ENCODE measurements at regions not wholly inside any gene's neighbourhood (a gene's known extent, or its start where the extent isn't known, plus 50 kb on each side); places are given as distances from the start of the nearest gene placed in this dataset.

GRCh38 chr11:110812086-110812733 lies 100.0 kb upstream of the ARHGAP20 start:
- Histone ChIP-seq H3K4me3 (ENCODE audit: low read length in 2 of 2) (no peak overlapping the region), H3K9ac (ENCODE audit: low read depth in 1 of 2, low read length in 2 of 2) (no peak overlapping the region), H3K36me3 (ENCODE audit: control insufficient read depth in 2 of 2, insufficient read depth in 2 of 2, low read length in 2 of 2) (no peaks in the 10 kb centered on the region), H3K27me3 (ENCODE audit: control insufficient read depth in 2 of 2, insufficient read depth in 2 of 2, low read length in 2 of 2) (no peaks in the 10 kb centered on the region), H3K27ac (ENCODE audit: low read depth in 2 of 2, low read length in 2 of 2) (no peak overlapping the region), H3K9me3 (ENCODE audit: control insufficient read depth in 2 of 2, low read length in 2 of 2) (no peaks in the 10 kb centered on the region), H3K4me1 (ENCODE audit: control insufficient read depth in 2 of 2, insufficient read depth in 2 of 2, low read length in 2 of 2) (no peaks in the 10 kb centered on the region)

DNA sequence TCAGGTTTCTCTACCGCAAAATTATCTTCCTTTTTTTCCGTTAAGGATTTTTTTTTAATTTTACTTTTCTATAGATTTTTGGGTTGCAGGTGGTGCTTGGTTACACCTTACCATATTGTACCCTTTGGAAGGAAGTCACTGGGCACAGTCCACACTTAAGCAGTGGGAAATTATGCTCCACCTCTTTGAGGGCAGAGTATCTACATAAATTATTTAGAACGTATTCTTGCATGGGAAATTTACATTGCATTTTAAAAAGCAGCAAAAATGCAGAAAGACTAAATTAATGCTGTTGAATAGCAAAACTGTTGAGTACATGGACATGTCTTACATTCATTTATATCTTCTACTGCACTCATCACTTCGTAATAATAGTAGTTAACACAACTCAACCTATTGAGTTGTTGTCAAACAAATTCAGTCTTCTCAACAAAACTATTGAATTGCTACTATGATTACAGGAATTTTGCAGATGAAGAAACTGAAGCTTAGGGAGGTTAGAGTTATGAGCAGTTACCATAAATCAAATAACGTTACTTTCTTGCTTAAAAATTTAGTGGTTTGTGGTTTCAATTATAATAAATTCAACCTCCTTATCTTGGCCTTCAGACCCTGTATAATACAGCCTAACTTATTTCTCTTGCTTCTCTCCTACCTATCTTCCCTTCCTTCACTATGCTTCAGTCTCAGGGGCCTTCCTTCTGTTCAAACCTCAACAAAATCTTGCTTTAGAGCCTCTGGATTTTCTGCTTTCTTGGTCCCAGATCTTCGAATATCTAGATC lies 97.4 kb upstream of the ARHGAP20 start:
- Histone ChIP-seq H3K36me3 (ENCODE audit: control insufficient read depth in 2 of 2, insufficient read depth in 2 of 2, low read length in 2 of 2) (no peaks in the 10 kb centered on the region), H3K27me3 (ENCODE audit: control insufficient read depth in 2 of 2, insufficient read depth in 2 of 2, low read length in 2 of 2) (no peaks in the 10 kb centered on the region), H3K4me3 (ENCODE audit: low read length in 2 of 2) (no peak overlapping the region), H3K27ac (ENCODE audit: low read depth in 2 of 2, low read length in 2 of 2) (no peak overlapping the region), H3K9ac (ENCODE audit: low read depth in 1 of 2, low read length in 2 of 2) (no peak overlapping the region), H3K4me1 (ENCODE audit: control insufficient read depth in 2 of 2, insufficient read depth in 2 of 2, low read length in 2 of 2) (no peaks in the 10 kb centered on the region), H3K9me3 (ENCODE audit: control insufficient read depth in 2 of 2, low read length in 2 of 2) (no peaks in the 10 kb centered on the region)

- no peak overlapping the region for H3K27ac ChIP-seq (ENCODE audit: low read depth in 2 of 2, low read length in 2 of 2)
- no peaks in the 10 kb centered on the region for H3K4me1 ChIP-seq (ENCODE audit: control insufficient read depth in 2 of 2, insufficient read depth in 2 of 2, low read length in 2 of 2)
- no peaks in the 10 kb centered on the region for H3K27me3 ChIP-seq (ENCODE audit: control insufficient read depth in 2 of 2, insufficient read depth in 2 of 2, low read length in 2 of 2)
- no peak overlapping the region for H3K4me3 ChIP-seq (ENCODE audit: low read length in 2 of 2)
- H3K9me3 ChIP-seq (ENCODE audit: control insufficient read depth in 2 of 2, low read length in 2 of 2), result no peaks in the 10 kb centered on the region
- no peaks in the 10 kb centered on the region for H3K36me3 ChIP-seq (ENCODE audit: control insufficient read depth in 2 of 2, insufficient read depth in 2 of 2, low read length in 2 of 2)
- no peak overlapping the region for H3K9ac ChIP-seq (ENCODE audit: low read depth in 1 of 2, low read length in 2 of 2)
Measured at GRCh38 chr11:110808248-110808647, 96.0 kb upstream of the ARHGAP20 start.

- H3K9me3 ChIP-seq (ENCODE audit: control insufficient read depth in 2 of 2, low read length in 2 of 2), result no peaks in the 10 kb centered on the region
- H3K4me3 ChIP-seq (ENCODE audit: low read length in 2 of 2), result no peak overlapping the region
- H3K27me3 ChIP-seq (ENCODE audit: control insufficient read depth in 2 of 2, insufficient read depth in 2 of 2, low read length in 2 of 2), result no peaks in the 10 kb centered on the region
- no peak overlapping the region for H3K27ac ChIP-seq (ENCODE audit: low read depth in 2 of 2, low read length in 2 of 2)
- no peak overlapping the region for H3K9ac ChIP-seq (ENCODE audit: low read depth in 1 of 2, low read length in 2 of 2)
- H3K36me3 ChIP-seq (ENCODE audit: control insufficient read depth in 2 of 2, insufficient read depth in 2 of 2, low read length in 2 of 2), result no peaks in the 10 kb centered on the region
- no peaks in the 10 kb centered on the region for H3K4me1 ChIP-seq (ENCODE audit: control insufficient read depth in 2 of 2, insufficient read depth in 2 of 2, low read length in 2 of 2)
Measured at GRCh38 chr11:110807801-110808200, 95.6 kb upstream of the ARHGAP20 start.

DNA sequence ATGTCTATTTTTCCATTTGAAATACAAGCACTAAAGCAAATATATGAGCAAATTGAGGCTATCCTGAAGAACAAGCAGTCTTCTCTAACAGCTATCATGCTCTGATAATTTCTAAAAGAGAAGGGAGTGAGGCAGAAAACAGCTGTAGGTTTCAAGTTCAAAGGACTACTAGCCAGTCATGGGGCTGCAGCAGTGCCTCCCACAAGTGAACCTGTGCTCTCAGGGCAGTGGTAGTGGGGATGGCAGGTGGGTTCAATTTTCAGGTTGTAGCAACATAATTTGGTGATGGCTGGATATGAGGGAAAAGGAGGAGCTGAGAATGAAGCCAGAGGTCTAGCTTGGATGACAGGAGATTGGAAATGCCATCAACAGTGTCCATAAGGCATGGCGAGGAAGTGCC lies 93.5 kb upstream of the ARHGAP20 start:
- no peaks in the 10 kb centered on the region for H3K27me3 ChIP-seq (ENCODE audit: control insufficient read depth in 2 of 2, insufficient read depth in 2 of 2, low read length in 2 of 2)
- H3K9ac ChIP-seq (ENCODE audit: low read depth in 1 of 2, low read length in 2 of 2), result no peak overlapping the region
- H3K4me1 ChIP-seq (ENCODE audit: control insufficient read depth in 2 of 2, insufficient read depth in 2 of 2, low read length in 2 of 2), result no peaks in the 10 kb centered on the region
- no peak overlapping the region for H3K27ac ChIP-seq (ENCODE audit: low read depth in 2 of 2, low read length in 2 of 2)
- no peak overlapping the region for H3K4me3 ChIP-seq (ENCODE audit: low read length in 2 of 2)
- H3K36me3 ChIP-seq (ENCODE audit: control insufficient read depth in 2 of 2, insufficient read depth in 2 of 2, low read length in 2 of 2), result no peaks in the 10 kb centered on the region
- H3K9me3 ChIP-seq (ENCODE audit: control insufficient read depth in 2 of 2, low read length in 2 of 2), result no peaks in the 10 kb centered on the region

DNA sequence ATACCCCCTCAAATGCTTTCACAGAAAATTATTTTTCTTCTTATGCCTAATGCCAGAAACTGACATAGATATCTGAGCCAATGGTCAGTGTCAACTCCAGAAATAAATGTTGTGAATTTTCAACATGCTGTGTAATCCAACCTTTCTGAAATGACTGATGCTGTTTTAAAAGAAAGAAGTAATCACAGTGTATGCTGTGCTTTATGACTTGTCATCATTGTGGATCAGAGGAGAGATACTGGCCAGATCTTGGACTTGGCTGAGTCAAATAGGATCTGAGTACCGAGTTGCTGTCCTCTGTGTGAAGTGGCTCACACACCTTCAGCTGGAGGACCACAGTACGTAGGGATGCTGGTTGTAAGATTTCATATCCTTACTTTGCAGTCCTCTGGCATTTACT lies 89.9 kb upstream of the ARHGAP20 start:
- Histone ChIP-seq H3K27me3 (ENCODE audit: control insufficient read depth in 2 of 2, insufficient read depth in 2 of 2, low read length in 2 of 2) (no peaks in the 10 kb centered on the region), H3K36me3 (ENCODE audit: control insufficient read depth in 2 of 2, insufficient read depth in 2 of 2, low read length in 2 of 2) (no peaks in the 10 kb centered on the region), H3K27ac (ENCODE audit: low read depth in 2 of 2, low read length in 2 of 2) (no peak overlapping the region), H3K4me1 (ENCODE audit: control insufficient read depth in 2 of 2, insufficient read depth in 2 of 2, low read length in 2 of 2) (no peaks in the 10 kb centered on the region), H3K9me3 (ENCODE audit: control insufficient read depth in 2 of 2, low read length in 2 of 2) (no peaks in the 10 kb centered on the region), H3K4me3 (ENCODE audit: low read length in 2 of 2) (no peak overlapping the region), H3K9ac (ENCODE audit: low read depth in 1 of 2, low read length in 2 of 2) (no peak overlapping the region)

DNA sequence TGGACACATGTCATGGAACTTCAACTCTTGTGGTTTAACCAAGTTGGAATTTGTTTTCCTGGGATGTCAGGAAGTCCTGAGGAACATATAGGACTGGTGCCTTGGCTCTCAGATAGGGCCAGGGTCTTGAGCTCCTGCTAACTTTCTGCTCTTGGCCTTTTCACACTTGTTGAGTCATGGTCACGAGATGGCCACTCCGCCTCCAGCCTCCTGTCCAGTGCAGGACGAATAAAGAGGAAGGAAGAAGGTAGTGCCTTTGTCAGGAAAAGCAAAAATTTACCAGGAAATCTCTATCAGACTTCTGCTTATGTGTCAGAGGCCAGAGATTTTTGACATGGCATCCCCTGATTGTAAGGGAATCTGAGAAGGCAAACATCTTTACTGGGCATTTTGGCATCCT lies 89.1 kb upstream of the ARHGAP20 start:
- Histone ChIP-seq H3K4me3 (ENCODE audit: low read length in 2 of 2) (no peak overlapping the region), H3K9me3 (ENCODE audit: control insufficient read depth in 2 of 2, low read length in 2 of 2) (no peaks in the 10 kb centered on the region), H3K36me3 (ENCODE audit: control insufficient read depth in 2 of 2, insufficient read depth in 2 of 2, low read length in 2 of 2) (no peaks in the 10 kb centered on the region), H3K27ac (ENCODE audit: low read depth in 2 of 2, low read length in 2 of 2) (no peak overlapping the region), H3K4me1 (ENCODE audit: control insufficient read depth in 2 of 2, insufficient read depth in 2 of 2, low read length in 2 of 2) (no peaks in the 10 kb centered on the region), H3K27me3 (ENCODE audit: control insufficient read depth in 2 of 2, insufficient read depth in 2 of 2, low read length in 2 of 2) (no peaks in the 10 kb centered on the region), H3K9ac (ENCODE audit: low read depth in 1 of 2, low read length in 2 of 2) (no peak overlapping the region)

DNA sequence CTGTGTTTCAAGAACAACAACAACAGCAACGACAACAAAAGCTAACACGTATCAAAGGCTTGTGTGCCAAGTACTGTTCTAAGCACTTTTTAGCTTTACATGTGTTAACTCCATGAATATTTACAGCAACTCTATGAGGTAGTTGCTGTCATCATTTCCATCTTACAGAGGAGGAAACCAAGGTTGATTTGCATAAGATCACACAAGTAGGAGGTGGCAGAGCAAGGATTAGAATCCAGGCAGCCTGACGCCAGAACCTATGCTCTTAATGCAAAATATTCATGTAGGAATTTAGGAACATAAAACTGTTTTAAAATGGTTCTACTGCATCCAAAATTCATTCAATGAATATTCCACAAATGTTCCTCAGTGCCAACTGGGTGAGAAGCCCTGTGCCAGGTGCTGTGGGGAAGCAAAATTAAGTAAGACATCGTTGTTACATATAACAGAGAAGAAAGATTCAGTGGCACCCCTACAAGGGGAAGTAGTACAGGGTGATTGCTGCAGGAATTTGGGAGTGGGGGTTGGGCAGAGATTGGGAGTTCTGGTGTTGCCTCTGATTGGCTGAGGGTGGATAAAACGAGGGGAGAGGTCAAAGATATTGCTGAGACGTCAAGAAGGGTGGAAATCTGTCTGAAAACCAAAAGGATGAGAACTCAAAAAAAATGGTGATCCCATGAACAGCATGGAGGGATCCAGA lies 86.1 kb upstream of the ARHGAP20 start:
- Histone ChIP-seq H3K9ac (ENCODE audit: low read depth in 1 of 2, low read length in 2 of 2) (no peak overlapping the region), H3K27me3 (ENCODE audit: control insufficient read depth in 2 of 2, insufficient read depth in 2 of 2, low read length in 2 of 2) (no peaks in the 10 kb centered on the region), H3K9me3 (ENCODE audit: control insufficient read depth in 2 of 2, low read length in 2 of 2) (no peaks in the 10 kb centered on the region), H3K4me3 (ENCODE audit: low read length in 2 of 2) (no peak overlapping the region), H3K27ac (ENCODE audit: low read depth in 2 of 2, low read length in 2 of 2) (no peak overlapping the region), H3K4me1 (ENCODE audit: control insufficient read depth in 2 of 2, insufficient read depth in 2 of 2, low read length in 2 of 2) (no peaks in the 10 kb centered on the region), H3K36me3 (ENCODE audit: control insufficient read depth in 2 of 2, insufficient read depth in 2 of 2, low read length in 2 of 2) (no peaks in the 10 kb centered on the region)

DNA sequence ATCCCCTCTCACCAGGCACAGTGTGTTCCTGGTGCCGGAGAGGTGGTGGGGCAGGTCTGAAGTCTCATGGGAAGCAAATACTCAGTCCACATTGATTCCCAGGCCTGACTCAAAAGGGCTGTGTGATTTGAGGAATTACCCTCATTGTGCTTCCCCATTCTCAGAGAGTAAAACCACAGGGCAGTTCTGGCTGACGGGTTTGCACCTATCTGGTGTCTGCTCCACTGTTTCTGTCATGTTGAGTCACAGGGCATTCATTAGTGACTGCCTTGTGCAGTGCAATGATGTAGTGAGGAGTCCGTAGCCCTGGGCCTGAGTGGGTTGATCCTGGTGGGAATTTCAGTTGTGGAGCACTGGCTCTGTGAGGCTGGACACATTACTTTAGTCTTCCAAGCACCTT lies 85.2 kb upstream of the ARHGAP20 start:
- Histone ChIP-seq H3K27ac (ENCODE audit: low read depth in 2 of 2, low read length in 2 of 2) (no peak overlapping the region), H3K4me1 (ENCODE audit: control insufficient read depth in 2 of 2, insufficient read depth in 2 of 2, low read length in 2 of 2) (no peaks in the 10 kb centered on the region), H3K36me3 (ENCODE audit: control insufficient read depth in 2 of 2, insufficient read depth in 2 of 2, low read length in 2 of 2) (no peaks in the 10 kb centered on the region)

DNA sequence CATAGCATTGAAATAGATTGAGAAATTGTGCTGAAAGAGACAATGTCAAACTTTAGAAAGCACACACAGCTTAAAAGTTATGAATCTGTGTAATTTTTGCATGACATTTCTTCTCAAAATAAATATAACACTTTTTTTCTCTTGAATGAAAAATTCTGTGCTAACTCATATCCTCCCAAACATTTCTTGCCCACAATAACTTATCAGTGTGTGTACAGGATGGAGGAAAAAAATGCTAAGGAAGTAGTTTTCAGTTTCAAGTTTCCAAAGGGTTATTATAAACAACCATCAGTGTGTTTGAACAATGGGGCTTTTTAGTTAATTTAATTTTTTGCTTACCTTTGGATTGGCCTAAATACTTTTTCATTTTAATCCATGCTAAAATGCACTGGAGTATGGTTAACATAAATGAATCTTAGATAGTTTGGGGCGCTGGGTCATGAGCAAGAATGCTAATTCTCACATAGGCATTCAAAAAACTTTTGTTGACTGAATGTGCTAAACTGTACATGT lies 82.9 kb upstream of the ARHGAP20 start:
- Histone ChIP-seq H3K4me1 (ENCODE audit: control insufficient read depth in 2 of 2, insufficient read depth in 2 of 2, low read length in 2 of 2) (no peaks in the 10 kb centered on the region), H3K36me3 (ENCODE audit: control insufficient read depth in 2 of 2, insufficient read depth in 2 of 2, low read length in 2 of 2) (no peaks in the 10 kb centered on the region), H3K27ac (ENCODE audit: low read depth in 2 of 2, low read length in 2 of 2) (no peak overlapping the region), H3K4me3 (ENCODE audit: low read length in 2 of 2) (no peak overlapping the region), H3K9me3 (ENCODE audit: control insufficient read depth in 2 of 2, low read length in 2 of 2) (no peaks in the 10 kb centered on the region), H3K9ac (ENCODE audit: low read depth in 1 of 2, low read length in 2 of 2) (no peak overlapping the region), H3K27me3 (ENCODE audit: control insufficient read depth in 2 of 2, insufficient read depth in 2 of 2, low read length in 2 of 2) (no peaks in the 10 kb centered on the region)

More for the DNA sequence above, 85.2 kb upstream of the ARHGAP20 start:
- Histone ChIP-seq H3K27me3 (ENCODE audit: control insufficient read depth in 2 of 2, insufficient read depth in 2 of 2, low read length in 2 of 2) (no peaks in the 10 kb centered on the region), H3K9ac (ENCODE audit: low read depth in 1 of 2, low read length in 2 of 2) (no peak overlapping the region), H3K4me3 (ENCODE audit: low read length in 2 of 2) (no peak overlapping the region), H3K9me3 (ENCODE audit: control insufficient read depth in 2 of 2, low read length in 2 of 2) (no peaks in the 10 kb centered on the region)
